ENCODE measurements at regions not wholly inside any gene's neighbourhood (a gene's known extent, or its start where the extent isn't known, plus 50 kb on each side); places are given as distances from the start of the nearest gene placed in this dataset.

- TF ChIP-seq, protein P1, sequence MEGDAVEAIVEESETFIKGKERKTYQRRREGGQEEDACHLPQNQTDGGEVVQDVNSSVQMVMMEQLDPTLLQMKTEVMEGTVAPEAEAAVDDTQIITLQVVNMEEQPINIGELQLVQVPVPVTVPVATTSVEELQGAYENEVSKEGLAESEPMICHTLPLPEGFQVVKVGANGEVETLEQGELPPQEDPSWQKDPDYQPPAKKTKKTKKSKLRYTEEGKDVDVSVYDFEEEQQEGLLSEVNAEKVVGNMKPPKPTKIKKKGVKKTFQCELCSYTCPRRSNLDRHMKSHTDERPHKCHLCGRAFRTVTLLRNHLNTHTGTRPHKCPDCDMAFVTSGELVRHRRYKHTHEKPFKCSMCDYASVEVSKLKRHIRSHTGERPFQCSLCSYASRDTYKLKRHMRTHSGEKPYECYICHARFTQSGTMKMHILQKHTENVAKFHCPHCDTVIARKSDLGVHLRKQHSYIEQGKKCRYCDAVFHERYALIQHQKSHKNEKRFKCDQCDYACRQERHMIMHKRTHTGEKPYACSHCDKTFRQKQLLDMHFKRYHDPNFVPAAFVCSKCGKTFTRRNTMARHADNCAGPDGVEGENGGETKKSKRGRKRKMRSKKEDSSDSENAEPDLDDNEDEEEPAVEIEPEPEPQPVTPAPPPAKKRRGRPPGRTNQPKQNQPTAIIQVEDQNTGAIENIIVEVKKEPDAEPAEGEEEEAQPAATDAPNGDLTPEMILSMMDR (IDR thresholded peaks at IDR 0.05), result no peak
- TF ChIP-seq POLR2A (IDR thresholded peaks at IDR 0.05), result no peak
These were observed 108.2 kb downstream of the PCDH7 start for GRCh38 chr4:30828264-30828926.

Data from right lobe of liver (tissue), 4 donors.